HAP-1 (cell line): ENCODE measurements at regions not wholly inside any gene's neighbourhood (a gene's known extent, or its start where the extent isn't known, plus 50 kb on each side); places are given as distances from the start of the nearest gene placed in this dataset.

Experiments used
- DNase-seq, 2 experiments: peaks; one replicate each; pipeline ENCODE4 v3.0.0-alpha.2; 2016 to 2020; ENCODE audit warnings: low spot score in 2 of 2
- H3K27me3 ChIP-seq: fragments of 250-450 bp; sonication (Bioruptor Pico); 2 replicates; pipeline ENCODE4 v1.5.1; 2020; ENCODE audit warnings: low read depth, mild to moderate bottlenecking, moderate library complexity
- H3K36me3 ChIP-seq: fragments of 250-450 bp; sonication (Bioruptor Pico); replicated peaks from 2 replicates; pipeline ENCODE4 v1.5.1; 2020; ENCODE audit warnings: mild to moderate bottlenecking
- H3K4me1 ChIP-seq: fragments of 250-450 bp; sonication (Bioruptor Pico); 2 replicates; pipeline ENCODE4 v1.5.1; 2020; ENCODE audit warnings: mild to moderate bottlenecking
- H3K4me3 ChIP-seq: fragments of 250-450 bp; sonication (Bioruptor Pico); 2 replicates; pipeline ENCODE4 v1.5.1; 2020; ENCODE audit warnings: mild to moderate bottlenecking, moderate library complexity
- H3K9me3 ChIP-seq: fragments of 250-450 bp; sonication (Bioruptor Pico); 2 replicates; pipeline ENCODE4 v1.5.1; 2020; ENCODE audit warnings: mild to moderate bottlenecking, moderate library complexity
- in situ Hi-C: fragments of 300-500 bp; cut with MboI; formaldehyde crosslinking; loops from 3 replicates; pipeline ENCODE4 v1.14.3; 2020; ENCODE audit warnings: low sequenced_read_pairs, inconsistent platforms, mixed read lengths

DNA sequence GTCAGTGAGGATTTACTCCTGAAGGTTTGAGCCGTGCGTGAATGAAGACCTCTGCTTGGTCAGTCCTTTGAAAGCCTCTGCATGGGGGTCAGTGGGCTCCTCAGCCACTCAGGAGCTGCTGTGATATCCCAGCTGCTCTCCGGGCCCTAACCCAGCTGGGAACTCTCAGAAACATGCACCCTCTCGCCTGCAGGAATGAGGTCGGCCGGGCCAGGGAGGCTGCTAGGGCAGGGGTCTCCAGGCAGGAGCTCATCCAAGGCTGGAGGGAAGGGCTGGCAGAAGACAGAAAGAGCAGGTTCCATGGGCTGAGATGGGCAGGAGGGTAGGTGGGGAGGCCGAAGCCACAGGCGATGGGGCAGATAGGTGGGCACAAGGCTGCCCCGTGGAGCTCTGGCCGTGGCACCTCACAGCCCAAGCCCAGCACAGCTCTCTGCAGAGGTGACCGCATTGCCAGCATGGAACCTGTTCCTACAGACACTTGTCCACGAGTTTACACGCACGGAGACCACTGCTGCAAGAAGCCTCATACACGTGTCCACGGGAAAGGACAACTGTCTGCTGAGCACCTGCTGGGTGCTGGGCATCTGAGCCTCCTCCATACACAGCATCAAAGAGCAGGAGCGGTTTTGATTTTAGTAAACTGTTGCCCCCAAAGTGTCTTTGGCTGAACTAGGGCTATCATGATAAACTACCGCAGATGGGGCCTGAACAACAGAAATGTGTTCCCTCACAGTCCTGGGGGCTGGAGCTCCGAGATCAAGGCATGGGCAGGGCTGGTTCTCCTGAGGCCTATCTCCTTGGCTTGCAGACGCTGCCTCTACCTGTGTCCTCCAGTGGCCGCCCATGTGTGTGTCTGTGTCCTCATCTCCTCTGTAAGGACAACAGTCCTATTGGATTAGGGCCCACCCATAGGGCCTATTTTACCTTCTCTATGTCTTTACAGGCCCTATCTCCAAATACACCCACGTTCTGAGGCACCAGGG, 85.2 kb upstream of the ADAMTS2 start:
- Histone ChIP-seq H3K4me3 (no peak overlapping the region), H3K36me3 (no peaks in the 10 kb centered on the region), H3K4me1 (no peaks in the 10 kb centered on the region), H3K27me3 (no peaks in the 10 kb centered on the region), H3K9me3 (no peaks in the 10 kb centered on the region)
- in situ Hi-C loops, result no loop called here
- no peak for DNase-seq

DNA sequence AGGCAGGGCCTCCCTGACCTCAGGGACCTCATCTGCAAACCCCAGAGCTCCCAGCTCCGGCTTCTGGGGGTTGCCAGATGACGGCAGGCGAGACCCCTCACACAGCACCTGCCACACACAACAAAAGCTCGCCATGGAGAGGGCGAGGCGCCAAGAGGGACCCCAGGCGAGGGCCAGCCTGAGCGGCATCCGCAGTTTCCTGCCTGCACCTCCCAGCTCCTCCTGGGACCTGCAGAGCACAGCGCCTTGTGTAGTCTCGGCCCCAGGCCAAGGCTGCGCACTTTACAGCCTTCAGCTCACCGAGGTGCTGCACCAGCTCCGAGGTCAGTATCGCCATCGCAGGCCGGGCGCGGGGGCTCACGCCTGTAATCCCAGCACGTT, 82.4 kb upstream of the ADAMTS2 start:
- no peaks in the 10 kb centered on the region for H3K4me1 ChIP-seq
- DNase-seq, result no peak
- no peaks in the 10 kb centered on the region for H3K36me3 ChIP-seq
- in situ Hi-C loops, result no loop called here
- H3K27me3 ChIP-seq, result no peaks in the 10 kb centered on the region
- no peaks in the 10 kb centered on the region for H3K9me3 ChIP-seq
- H3K4me3 ChIP-seq, result no peak overlapping the region

DNA sequence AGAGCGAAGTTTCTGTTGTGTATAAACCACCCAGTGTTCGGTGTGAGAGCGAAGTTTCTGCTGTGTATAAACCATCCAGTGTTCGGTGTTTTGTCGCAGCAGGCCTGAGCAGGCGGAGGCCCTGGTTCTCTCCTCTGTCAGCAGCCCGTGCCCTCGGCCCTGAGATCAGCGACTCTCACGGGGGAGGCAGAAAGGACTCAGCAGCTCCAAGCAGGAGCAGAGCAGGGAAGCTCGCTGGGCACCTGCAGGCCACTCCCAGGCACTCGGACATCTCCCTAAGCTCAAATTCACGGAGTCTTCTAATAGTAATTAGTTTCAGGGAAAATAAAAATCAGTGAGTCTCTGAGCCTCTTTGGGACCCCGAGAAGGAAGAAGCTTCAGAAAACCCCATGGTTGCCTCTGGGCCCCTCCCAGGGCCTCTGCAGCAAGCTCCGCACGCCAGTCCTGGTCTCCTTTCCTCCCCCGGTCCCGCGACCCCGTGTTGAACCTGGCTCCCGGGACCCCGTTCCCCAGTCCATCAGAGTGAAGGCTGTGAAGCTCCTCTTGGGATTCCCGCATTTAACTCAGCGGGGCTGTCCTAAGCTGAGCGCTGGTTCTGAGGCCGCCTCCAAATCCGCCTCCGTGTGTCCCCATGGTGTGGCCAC, 81.9 kb upstream of the ADAMTS2 start:
- Histone ChIP-seq H3K36me3 (no peaks in the 10 kb centered on the region), H3K27me3 (no peaks in the 10 kb centered on the region), H3K4me3 (no peak overlapping the region), H3K9me3 (no peaks in the 10 kb centered on the region), H3K4me1 (no peaks in the 10 kb centered on the region)
- no peak for DNase-seq
- in situ Hi-C loops, result no loop called here

DNA sequence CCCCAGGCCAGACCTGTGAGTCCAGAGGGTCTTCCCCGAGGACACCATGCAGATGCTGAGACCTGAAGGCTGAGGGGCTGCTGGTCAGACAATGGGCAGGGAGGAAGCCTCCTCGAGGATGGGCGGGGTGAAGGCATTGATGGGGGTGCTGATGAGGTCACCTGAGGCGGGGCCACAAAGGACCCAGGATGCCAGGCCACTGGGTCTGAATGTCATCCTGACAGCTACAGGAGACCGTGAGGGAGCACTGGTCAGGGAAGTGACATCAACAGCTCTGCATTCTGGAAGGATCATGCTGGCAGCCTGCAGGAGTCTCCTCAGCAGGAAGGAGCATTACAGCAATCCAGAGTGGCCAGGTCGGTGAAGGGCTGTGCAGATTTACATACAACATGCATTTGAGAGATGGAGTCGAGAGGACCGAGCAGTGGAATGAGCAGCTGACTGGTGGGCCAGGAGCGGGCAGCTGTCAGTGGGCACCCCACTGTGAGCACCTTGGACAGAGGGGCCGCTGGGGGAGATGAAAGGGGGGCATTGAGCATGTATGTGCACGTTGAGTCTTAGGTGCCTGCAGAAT, 77.7 kb upstream of the ADAMTS2 start:
- Histone ChIP-seq H3K4me1 (no peaks in the 10 kb centered on the region), H3K36me3 (no peaks in the 10 kb centered on the region), H3K27me3 (no peaks in the 10 kb centered on the region), H3K4me3 (no peak overlapping the region), H3K9me3 (no peaks in the 10 kb centered on the region)
- DNase-seq, result no peak
- in situ Hi-C loops, result no loop called here

DNA sequence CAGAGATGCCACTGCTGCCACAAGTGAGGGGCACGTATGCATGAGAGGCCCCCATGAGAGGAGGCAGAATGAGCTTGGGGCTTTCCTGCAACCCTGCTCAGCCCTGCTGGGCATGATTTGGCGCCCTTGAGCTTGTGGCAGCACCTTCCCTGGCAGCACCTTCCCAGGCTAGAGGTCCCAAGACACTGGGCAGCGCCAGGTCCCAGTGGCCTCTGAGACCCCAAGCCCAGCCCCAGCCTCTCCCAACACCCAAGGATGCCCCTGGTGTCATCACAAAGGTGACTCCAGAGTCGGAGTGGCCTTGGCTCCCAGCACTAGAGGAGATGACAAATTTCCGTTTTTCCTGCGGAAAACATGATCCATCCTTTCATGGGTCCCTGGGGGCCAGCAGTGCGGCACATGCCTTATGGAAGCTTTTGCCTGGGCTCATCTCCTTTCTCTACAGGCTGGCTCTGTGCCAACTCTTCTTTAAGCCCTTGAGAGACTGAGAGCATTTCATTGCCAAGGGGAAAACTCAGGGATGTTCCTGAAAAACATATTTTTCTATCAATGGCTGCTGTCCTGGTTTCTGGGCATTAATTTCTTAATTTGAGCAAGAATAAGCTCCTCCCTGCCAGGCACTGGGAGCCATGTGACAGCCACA, 77.1 kb upstream of the ADAMTS2 start:
- H3K4me3 ChIP-seq, result no peak overlapping the region
- H3K4me1 ChIP-seq, result no peaks in the 10 kb centered on the region
- no peaks in the 10 kb centered on the region for H3K36me3 ChIP-seq
- H3K9me3 ChIP-seq, result no peaks in the 10 kb centered on the region
- no peaks in the 10 kb centered on the region for H3K27me3 ChIP-seq
- in situ Hi-C loops, result no loop called here
- no peak for DNase-seq

DNA sequence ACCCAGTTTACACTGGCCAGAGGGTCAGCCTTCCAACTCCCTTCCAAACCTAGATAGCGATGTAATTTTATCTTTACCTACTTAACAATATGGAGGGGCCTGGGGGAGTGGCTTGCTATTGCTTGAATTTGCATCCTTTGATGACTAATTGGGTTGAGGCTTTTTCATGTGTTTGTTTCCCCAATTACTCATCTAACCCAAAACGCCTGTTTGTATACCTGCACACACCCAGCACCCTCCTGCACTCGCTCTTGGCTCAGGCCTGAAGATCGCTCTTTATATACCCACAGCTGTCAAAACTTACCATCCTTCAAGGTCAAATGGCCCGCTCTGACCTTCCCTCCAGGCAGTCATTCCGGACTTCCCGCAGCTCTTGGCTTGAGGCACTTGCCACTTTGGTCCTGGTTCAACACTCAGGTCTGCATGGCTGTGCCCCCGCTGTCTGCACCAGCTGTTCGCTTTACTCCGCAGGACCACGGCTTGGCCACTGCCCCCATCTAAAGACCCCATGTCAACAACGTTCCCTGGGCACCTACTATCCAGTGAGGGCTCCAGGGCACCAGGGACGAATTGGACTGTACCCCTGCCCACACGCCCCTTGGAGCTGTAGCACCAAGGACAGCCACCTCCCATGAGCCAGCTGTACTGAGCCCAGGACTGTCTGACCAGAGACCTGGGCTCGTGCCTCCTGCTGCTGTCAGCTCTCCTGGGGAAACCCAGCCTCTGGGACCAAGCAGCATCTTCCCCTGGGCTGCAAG, 76.1 kb upstream of the ADAMTS2 start:
- no peaks in the 10 kb centered on the region for H3K36me3 ChIP-seq
- no peaks in the 10 kb centered on the region for H3K27me3 ChIP-seq
- H3K4me1 ChIP-seq, result no peaks in the 10 kb centered on the region
- H3K9me3 ChIP-seq, result no peaks in the 10 kb centered on the region
- DNase-seq, result no peak
- H3K4me3 ChIP-seq, result no peak overlapping the region
- in situ Hi-C loops, result no loop called here

DNA sequence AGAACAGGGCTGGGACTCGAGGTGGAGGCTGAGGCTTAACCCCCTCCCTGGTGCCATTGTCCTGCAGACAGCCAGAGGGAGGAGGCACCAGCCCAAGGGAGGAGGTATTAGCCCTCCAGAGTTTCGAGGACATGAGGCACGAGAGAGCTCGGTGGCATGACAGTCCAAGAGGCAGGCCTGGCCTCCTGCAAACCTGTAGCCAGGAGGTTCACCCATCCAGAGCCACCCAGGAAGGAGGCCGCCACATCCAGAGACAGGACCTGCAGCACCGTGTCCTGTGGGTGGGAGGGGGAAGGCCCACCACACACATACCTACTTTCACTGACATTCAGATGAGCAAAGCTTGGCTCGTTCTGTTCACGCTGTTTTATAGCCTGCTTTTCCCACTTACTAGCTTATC, 75.2 kb upstream of the ADAMTS2 start:
- Histone ChIP-seq H3K9me3 (no peaks in the 10 kb centered on the region), H3K4me3 (no peak overlapping the region), H3K36me3 (no peaks in the 10 kb centered on the region), H3K4me1 (no peaks in the 10 kb centered on the region), H3K27me3 (no peaks in the 10 kb centered on the region)
- in situ Hi-C loops, result no loop called here
- DNase-seq, result no peak

DNA sequence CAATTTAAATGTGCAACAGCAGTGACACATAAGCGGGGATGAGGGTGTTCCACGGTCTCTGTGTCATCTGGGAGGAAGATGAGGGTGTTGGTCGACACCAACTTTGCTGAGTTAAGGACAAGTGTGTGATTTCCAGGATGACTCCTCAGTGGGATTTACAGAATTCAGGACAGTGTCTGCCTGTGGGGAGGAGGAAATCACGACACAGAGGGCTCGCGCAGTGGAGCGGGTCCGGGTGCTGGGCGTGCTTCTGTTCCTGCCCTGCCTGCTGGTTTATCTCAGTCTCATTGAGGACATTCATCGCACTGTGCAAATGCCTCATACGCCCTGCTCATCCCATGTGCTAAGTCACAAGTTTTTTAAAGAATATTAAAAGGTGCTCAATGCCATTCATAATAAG, 73.7 kb upstream of the ADAMTS2 start:
- Histone ChIP-seq H3K4me1 (no peaks in the 10 kb centered on the region), H3K36me3 (no peaks in the 10 kb centered on the region), H3K27me3 (no peaks in the 10 kb centered on the region), H3K4me3 (no peak overlapping the region), H3K9me3 (no peaks in the 10 kb centered on the region)
- no peak for DNase-seq
- in situ Hi-C loops, result no loop called here

DNA sequence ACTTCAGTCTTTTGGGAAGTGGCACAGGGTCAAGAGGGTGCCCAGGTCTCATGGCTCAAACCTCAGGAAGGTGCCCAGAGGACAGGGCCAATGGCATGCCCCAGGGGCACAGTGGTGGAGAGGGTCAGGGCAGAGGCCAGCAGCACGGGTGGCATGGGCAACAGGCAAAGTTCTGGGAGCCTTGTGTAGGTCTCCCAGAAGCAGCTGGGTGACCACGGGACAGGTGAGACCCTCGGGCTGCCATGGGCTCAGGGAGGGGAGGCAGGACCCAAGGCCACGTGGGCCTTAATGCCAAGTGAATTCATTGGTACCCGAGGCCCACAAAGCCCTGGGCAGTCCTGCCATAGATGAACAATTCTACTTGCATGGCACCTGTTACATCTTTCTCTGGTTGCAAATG, 72.4 kb upstream of the ADAMTS2 start:
- H3K9me3 ChIP-seq, result no peaks in the 10 kb centered on the region
- H3K4me1 ChIP-seq, result no peaks in the 10 kb centered on the region
- no peaks in the 10 kb centered on the region for H3K36me3 ChIP-seq

DNA sequence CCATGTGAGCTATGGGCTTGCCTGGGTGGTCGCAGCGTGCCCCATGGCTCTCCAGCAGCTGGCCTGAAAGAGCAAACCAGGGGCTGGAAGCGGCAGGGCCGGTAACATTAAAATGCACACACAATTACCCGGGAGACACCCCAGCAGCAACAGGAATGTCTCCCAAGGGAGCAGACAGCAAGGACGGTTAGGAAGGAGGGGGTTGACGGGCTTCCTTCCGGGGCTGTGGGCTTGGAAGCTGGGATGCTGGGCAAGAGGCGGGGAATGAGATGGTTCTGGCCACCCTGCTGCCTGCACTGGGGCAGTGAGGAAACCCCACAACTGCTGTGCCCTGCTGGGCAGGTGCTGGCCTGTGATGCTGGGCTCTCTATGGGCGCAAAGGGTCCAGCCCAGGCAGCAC, 71.8 kb upstream of the ADAMTS2 start:
- H3K36me3 ChIP-seq, result no peaks in the 10 kb centered on the region
- DNase-seq, result no peak
- no peak overlapping the region for H3K4me3 ChIP-seq
- no peaks in the 10 kb centered on the region for H3K27me3 ChIP-seq
- in situ Hi-C loops, result no loop called here
- no peaks in the 10 kb centered on the region for H3K9me3 ChIP-seq
- H3K4me1 ChIP-seq, result no peaks in the 10 kb centered on the region

More for the DNA sequence above, 72.4 kb upstream of the ADAMTS2 start:
- DNase-seq, result no peak
- H3K27me3 ChIP-seq, result no peaks in the 10 kb centered on the region
- in situ Hi-C loops, result no loop called here
- H3K4me3 ChIP-seq, result no peak overlapping the region

DNA sequence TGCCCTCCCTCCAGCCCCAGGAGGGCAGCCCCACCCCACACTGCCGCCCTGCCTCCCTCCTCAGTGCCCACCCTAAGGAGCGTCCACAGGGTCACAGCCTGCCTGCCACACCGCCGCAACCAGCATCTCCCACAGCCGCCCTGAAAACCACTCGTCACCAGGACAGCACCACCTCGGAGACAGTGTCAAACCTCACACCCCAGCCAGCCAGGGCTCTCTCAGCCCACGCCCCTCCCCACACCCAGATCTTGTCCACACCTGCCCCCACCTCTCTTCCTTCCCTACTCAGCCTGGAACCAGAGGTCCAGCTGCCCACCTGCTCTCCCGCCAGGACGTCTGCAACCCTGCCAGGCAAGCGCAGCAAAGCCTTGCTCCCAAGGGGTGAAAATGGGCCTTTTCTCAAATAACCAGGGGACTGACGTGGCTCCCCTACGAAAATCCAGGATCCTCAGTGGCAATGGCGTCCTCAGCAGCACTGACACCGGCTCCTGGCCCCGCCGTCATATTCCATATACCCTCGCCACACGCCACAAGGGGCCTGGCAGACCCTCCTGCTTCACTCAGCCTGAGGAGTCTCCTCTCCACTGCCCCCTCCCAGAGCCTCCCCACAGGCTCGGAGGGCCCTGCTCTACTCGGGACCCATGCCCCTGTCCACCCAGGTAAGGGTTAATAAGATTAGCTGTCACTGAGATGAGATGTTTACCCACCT, 71.0 kb upstream of the ADAMTS2 start:
- no peaks in the 10 kb centered on the region for H3K27me3 ChIP-seq
- no peak for DNase-seq
- no peaks in the 10 kb centered on the region for H3K4me1 ChIP-seq
- no peaks in the 10 kb centered on the region for H3K9me3 ChIP-seq
- no peaks in the 10 kb centered on the region for H3K36me3 ChIP-seq
- in situ Hi-C loops, result no loop called here
- no peak overlapping the region for H3K4me3 ChIP-seq

DNA sequence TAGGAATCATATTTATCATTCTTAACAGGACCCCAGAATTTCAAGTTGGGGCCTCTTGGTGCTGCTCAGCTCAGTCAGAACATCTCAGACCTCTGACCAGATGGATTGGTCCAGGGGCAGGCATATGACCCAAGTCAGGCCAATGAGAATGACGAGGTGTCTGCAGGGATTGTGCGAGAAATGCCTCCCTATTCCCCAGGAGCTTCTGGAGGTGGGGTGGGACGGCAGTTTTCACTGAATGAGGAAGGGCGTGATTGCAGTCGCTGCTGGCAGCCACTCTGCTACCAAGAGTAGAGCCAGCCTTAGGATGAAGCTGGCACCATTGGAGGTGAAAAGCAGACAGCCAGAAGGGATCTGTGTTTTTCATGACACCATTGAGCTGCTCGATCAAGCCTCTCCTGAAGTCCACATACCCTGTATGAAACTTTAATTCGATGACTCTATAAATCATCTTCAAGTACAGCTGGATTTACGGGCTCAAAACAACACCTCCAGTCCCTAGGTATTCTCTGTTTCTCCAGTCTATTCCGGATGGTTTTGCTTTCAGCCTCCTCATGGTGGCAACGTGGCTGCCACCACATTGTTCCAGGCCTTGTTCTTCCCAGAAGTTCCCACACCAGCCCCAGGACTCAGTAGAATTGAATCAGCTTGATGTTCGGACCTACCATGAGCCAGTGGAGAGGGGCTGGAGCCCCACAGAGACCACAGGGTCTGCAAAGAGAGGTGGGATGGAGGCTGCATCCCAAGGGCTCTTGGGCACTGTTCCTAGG, 70.2 kb upstream of the ADAMTS2 start:
- no peaks in the 10 kb centered on the region for H3K36me3 ChIP-seq
- no peak for DNase-seq
- no peaks in the 10 kb centered on the region for H3K9me3 ChIP-seq
- H3K4me1 ChIP-seq, result no peaks in the 10 kb centered on the region
- in situ Hi-C loops, result no loop called here
- no peaks in the 10 kb centered on the region for H3K27me3 ChIP-seq
- H3K4me3 ChIP-seq, result no peak overlapping the region
